CD4-positive, alpha-beta T cell (primary cell): ENCODE measurements at regions not wholly inside any gene's neighbourhood (a gene's known extent, or its start where the extent isn't known, plus 50 kb on each side); places are given as distances from the start of the nearest gene placed in this dataset.
"Not testable (repeated sequence)": the region's sequence is repeated elsewhere in the genome, so short reads cannot be mapped to it uniquely, and the experiment has no call there.

Experiments used
- ATAC-seq: fragments of 200-7000 bp; cut with Tn5 transposase; one replicate; pipeline ENCODE4 v1.10.0; 2022; ENCODE audit warnings: mild to moderate bottlenecking; ENCODE audit not compliant: poor library complexity
- CTCF ChIA-PET: fragments of 350-600 bp; sonication (Branson Sonifier 250); formaldehyde crosslinking; loops from one replicate; lab custom pipeline; 2021; ENCODE audit warnings: antibody characterized with exemption, inconsistent platforms; lab: Charles Lee
- POLR2A ChIA-PET: fragments of 350-600 bp; sonication (Branson Sonifier 250); formaldehyde crosslinking; loops from one replicate; lab custom pipeline; 2021; ENCODE audit warnings: antibody characterized with exemption, inconsistent platforms; lab: Charles Lee
- DNase-seq, 14 experiments: peaks; one replicate each; pipeline ENCODE4 v3.0.0-alpha.2; 2013 to 2020; ENCODE audit warnings: mixed read lengths in 2 of 14
- H3K27ac ChIP-seq, 2 donors: one replicate each; pipeline versions ENCODE4 v1.5.1 to v1.7.0; 2013; ENCODE audit warnings: low read length in 2 of 2, low read depth in 1 of 2, mild to moderate bottlenecking in 1 of 2
- H3K27me3 ChIP-seq, 2 experiments: 1 replicate in 1 of 2; 2 replicates in 1 of 2; pipeline versions ENCODE4 v1.6.1 to v1.7.0; 2013; ENCODE audit warnings: low read length in 2 of 2, control low read depth in 1 of 2, mild to moderate bottlenecking in 1 of 2, moderate library complexity in 1 of 2; ENCODE audit not compliant: insufficient read depth in 2 of 2, control insufficient read depth in 1 of 2
- H3K36me3 ChIP-seq: one replicate; pipeline ENCODE4 v1.6.1; 2013; ENCODE audit warnings: low read length, control low read depth; ENCODE audit not compliant: insufficient read depth
- H3K4me1 ChIP-seq: one replicate; pipeline ENCODE4 v1.6.1; 2013; ENCODE audit warnings: low read length, control low read depth; ENCODE audit not compliant: insufficient read depth
- H3K4me3 ChIP-seq: one replicate; pipeline ENCODE4 v1.5.1; 2013; ENCODE audit warnings: mild to moderate bottlenecking, low read length, moderate library complexity
- H3K9me3 ChIP-seq, 2 experiments: 1 replicate in 1 of 2; 2 replicates in 1 of 2; pipeline versions ENCODE4 v1.6.1 to v1.7.0; 2013; ENCODE audit warnings: low read length in 2 of 2, mild to moderate bottlenecking in 2 of 2, control low read depth in 1 of 2, moderate library complexity in 1 of 2; ENCODE audit not compliant: control insufficient read depth in 1 of 2, insufficient read depth in 1 of 2
- H3K27ac Mint-ChIP-seq: one replicate; pipeline ENCODE4 v1.8.0; 2020; ENCODE audit warnings: mixed read lengths
- H3K27me3 Mint-ChIP-seq: one replicate; pipeline ENCODE4 v1.8.0; 2021; ENCODE audit warnings: mixed read lengths
- H3K36me3 Mint-ChIP-seq: one replicate; pipeline ENCODE4 v1.8.0; 2021; ENCODE audit warnings: low read depth, mixed read lengths
- H3K4me1 Mint-ChIP-seq: one replicate; pipeline ENCODE4 v1.8.0; 2021; ENCODE audit warnings: low read depth, mixed read lengths
- H3K4me3 Mint-ChIP-seq: one replicate; pipeline ENCODE4 v1.8.0; 2020; ENCODE audit warnings: mild to moderate bottlenecking, mixed read lengths
- H3K9me3 Mint-ChIP-seq: one replicate; pipeline ENCODE4 v1.8.0; 2020; ENCODE audit warnings: mixed read lengths
- intact Hi-C, 2 experiments: fragments of 100-400 bp; cut with DNase I in 1 of 2; cut with micrococcal nuclease in 1 of 2; formaldehyde crosslinking; loops; one replicate each; pipeline versions ENCODE4 v1.15.1 to v1.9.0; 2023 to 2025; cut with DNase I, micrococcal nuclease

DNA sequence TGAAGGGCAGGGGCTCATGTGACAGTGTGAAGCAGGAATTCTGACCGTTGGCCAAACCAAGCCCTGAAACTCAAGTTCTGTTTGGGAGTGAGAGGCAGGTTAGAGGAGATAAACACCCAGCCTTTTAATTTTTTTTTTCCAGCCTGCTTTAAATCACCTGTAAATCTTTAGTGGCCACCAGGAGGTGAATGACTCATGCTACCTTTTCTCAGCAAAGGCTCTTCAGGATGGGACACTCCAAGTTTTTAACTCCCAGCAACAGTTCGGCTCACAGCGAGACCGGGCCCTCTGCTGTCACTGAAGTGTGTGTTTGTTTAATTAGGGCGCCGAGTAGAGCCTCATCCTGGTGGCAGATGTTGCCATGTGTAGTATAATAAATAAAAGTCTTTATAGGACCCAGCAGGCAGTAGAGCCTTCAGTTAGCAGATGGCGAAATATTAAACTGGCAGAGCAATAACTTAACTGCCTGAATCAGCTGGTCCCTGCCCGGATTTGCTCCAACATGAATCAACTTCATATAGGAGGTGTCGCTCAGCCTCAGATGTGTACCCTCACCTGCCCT is 180.3 kb downstream of the NPIPA7 start:
- POLR2A ChIA-PET: not testable (repeated sequence)

DNA sequence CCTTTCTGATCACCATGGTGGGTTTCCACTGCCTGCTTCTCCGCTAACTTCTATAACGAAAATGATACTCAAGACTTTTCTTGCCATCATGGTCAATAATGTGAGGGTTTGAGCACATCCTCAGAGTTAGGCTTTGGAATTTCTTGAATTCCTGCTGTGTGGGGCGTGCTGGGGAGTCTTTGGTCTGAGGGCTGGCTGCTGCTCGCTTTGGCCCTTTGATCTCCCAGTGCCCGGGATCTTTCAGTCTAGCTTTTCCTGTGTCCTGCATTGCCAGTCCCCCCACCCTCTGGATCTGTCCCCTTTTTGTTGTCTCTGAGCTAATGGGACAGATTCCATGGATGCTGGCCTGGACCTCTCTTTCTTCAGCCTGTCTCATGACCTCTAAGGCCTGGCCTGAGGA is 182.6 kb downstream of the NPIPA7 start:
- not testable (repeated sequence) for H3K4me1 Mint-ChIP-seq

More for the DNA sequence above, 180.3 kb downstream of the NPIPA7 start:
- H3K27me3 ChIP-seq, H3K4me3 Mint-ChIP-seq, ATAC-seq, H3K4me1 Mint-ChIP-seq, intact Hi-C loops, H3K27ac ChIP-seq, H3K9me3 ChIP-seq, H3K4me3 ChIP-seq, H3K4me1 ChIP-seq, H3K36me3 Mint-ChIP-seq, H3K27ac Mint-ChIP-seq, H3K36me3 ChIP-seq, H3K9me3 Mint-ChIP-seq, CTCF ChIA-PET, H3K27me3 Mint-ChIP-seq, DNase-seq: not testable (repeated sequence)

GRCh38 chr16:16563962-16564361 is 185.0 kb downstream of the NPIPA7 start:
- CTCF ChIA-PET, intact Hi-C loops, POLR2A ChIA-PET: not testable (repeated sequence)

More for the DNA sequence above, 182.6 kb downstream of the NPIPA7 start:
- POLR2A ChIA-PET, H3K4me1 ChIP-seq, DNase-seq, H3K9me3 Mint-ChIP-seq, H3K27me3 Mint-ChIP-seq, H3K9me3 ChIP-seq, ATAC-seq, CTCF ChIA-PET, H3K36me3 Mint-ChIP-seq, H3K4me3 Mint-ChIP-seq, H3K36me3 ChIP-seq, intact Hi-C loops, H3K27ac Mint-ChIP-seq, H3K27ac ChIP-seq, H3K4me3 ChIP-seq, H3K27me3 ChIP-seq: not testable (repeated sequence)

DNA sequence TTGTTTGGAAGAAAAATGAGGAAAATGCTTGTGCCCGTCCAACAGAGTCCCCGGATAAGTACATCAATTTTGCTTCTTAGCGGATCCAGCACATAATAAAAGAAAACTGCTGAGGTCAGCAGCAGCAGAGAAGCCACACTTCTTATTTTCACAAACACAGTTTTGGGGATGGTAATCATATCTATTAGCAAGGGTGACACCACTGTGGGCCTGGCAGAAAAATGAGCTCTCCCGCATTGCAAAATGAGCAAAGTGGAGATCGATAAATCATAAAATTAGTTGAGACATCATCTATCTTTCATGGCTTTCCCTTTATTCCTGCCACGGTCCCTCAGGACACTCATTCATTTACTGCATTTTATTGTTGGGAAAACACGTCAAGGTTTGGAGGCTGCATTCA is 186.4 kb downstream of the NPIPA7 start:
- H3K4me1 Mint-ChIP-seq, DNase-seq, POLR2A ChIA-PET, H3K27ac ChIP-seq, H3K4me3 Mint-ChIP-seq, H3K36me3 Mint-ChIP-seq, H3K4me3 ChIP-seq, H3K27me3 ChIP-seq, CTCF ChIA-PET, intact Hi-C loops, H3K4me1 ChIP-seq, H3K9me3 ChIP-seq, H3K9me3 Mint-ChIP-seq, H3K27ac Mint-ChIP-seq, H3K36me3 ChIP-seq, ATAC-seq, H3K27me3 Mint-ChIP-seq: not testable (repeated sequence)

More at GRCh38 chr16:16563962-16564361, 185.0 kb downstream of the NPIPA7 start:
- not testable (repeated sequence) for H3K4me3 ChIP-seq, H3K36me3 Mint-ChIP-seq, DNase-seq, H3K4me1 Mint-ChIP-seq, ATAC-seq, H3K4me1 ChIP-seq, H3K27ac ChIP-seq, H3K27me3 Mint-ChIP-seq, H3K9me3 ChIP-seq, H3K4me3 Mint-ChIP-seq, H3K36me3 ChIP-seq, H3K9me3 Mint-ChIP-seq, H3K27ac Mint-ChIP-seq, H3K27me3 ChIP-seq

GRCh38 chr16:16570055-16570454 is 191.1 kb downstream of the NPIPA7 start:
- CTCF ChIA-PET, H3K27me3 ChIP-seq, H3K9me3 ChIP-seq, H3K36me3 Mint-ChIP-seq, H3K4me3 ChIP-seq, H3K4me3 Mint-ChIP-seq, intact Hi-C loops, H3K9me3 Mint-ChIP-seq, POLR2A ChIA-PET, H3K4me1 ChIP-seq, ATAC-seq, H3K36me3 ChIP-seq, H3K27ac ChIP-seq, DNase-seq, H3K4me1 Mint-ChIP-seq, H3K27me3 Mint-ChIP-seq, H3K27ac Mint-ChIP-seq: not testable (repeated sequence)

DNA sequence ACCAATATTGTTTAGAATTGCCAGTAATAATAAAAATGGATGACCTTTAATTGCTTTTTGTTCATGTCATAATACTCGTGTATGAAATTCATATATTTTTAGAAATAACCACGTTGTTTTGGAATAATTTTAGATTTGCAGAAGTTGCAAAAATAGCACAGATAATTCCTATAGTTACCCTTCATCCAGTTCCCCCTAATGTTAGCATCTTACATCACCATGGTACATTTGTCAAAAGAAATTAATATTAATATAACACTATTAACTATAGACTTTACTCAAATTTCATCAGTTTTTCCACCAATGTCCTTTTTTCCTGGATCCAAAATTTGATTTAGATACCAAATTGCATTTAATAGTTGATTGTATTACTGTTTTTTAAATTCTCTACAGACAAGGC is 191.9 kb downstream of the NPIPA7 start:
- H3K9me3 ChIP-seq, DNase-seq, H3K27ac ChIP-seq, H3K9me3 Mint-ChIP-seq, H3K36me3 ChIP-seq, H3K4me3 ChIP-seq, H3K4me3 Mint-ChIP-seq, POLR2A ChIA-PET, H3K4me1 ChIP-seq, CTCF ChIA-PET, intact Hi-C loops, H3K27ac Mint-ChIP-seq, H3K27me3 Mint-ChIP-seq, H3K36me3 Mint-ChIP-seq, H3K27me3 ChIP-seq, ATAC-seq, H3K4me1 Mint-ChIP-seq: not testable (repeated sequence)

DNA sequence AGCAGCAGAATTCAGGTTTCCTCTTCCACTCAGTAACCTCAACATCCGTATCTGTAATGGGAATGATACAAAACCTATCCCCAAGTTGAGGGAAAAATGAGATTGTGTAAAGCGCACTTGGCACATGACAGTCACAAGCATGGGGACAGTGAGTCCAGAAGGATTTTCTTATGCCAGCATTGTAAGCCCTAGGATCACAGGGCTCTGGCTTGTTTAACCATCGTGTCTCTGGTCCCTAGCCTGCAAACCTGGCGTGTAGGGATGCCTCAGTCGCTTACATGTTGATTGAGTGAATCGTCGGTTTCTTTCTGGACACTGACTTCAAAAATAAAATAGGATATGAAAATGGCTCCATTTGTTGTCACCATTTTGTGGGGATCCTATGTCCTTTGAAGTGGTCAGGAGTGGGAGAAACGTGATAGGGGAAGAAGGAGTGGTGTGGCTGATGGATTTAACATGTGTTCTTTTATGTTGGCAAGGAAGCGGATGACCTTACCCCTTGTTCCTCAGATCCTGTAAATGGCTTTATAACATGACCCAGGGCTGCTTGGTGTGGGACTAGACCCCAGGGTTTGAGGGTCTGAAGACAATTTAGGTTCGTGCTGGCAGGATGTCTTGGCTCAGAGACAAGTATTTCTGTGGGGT is 193.3 kb downstream of the NPIPA7 start:
- H3K4me1 Mint-ChIP-seq, H3K4me3 ChIP-seq, DNase-seq, H3K9me3 Mint-ChIP-seq, H3K27ac ChIP-seq, H3K27me3 ChIP-seq, intact Hi-C loops, POLR2A ChIA-PET, H3K4me3 Mint-ChIP-seq, H3K4me1 ChIP-seq, H3K27me3 Mint-ChIP-seq, H3K36me3 Mint-ChIP-seq, H3K27ac Mint-ChIP-seq, H3K36me3 ChIP-seq, H3K9me3 ChIP-seq, ATAC-seq, CTCF ChIA-PET: not testable (repeated sequence)
